Esophagus squamous epithelium (tissue), 4 donors: ENCODE measurements at regions not wholly inside any gene's neighbourhood (a gene's known extent, or its start where the extent isn't known, plus 50 kb on each side); places are given as distances from the start of the nearest gene placed in this dataset.

Experiments
- POLR2A ChIP-seq, 4 donors: fragments of 450-650 bp; IDR thresholded peaks; one replicate each; pipeline ENCODE4 v1.6.1; 2017; ENCODE audit warnings: antibody characterized with exemption in 4 of 4, mild to moderate bottlenecking in 4 of 4, moderate library complexity in 3 of 4
- TF ChIP-seq, protein P1 (sequence below), 6 experiments: fragments of 450-650 bp in 4 of 6; fragments of 200-600 bp in 2 of 6; sonication (generic) in 2 of 6; IDR thresholded peaks; one replicate each; pipeline ENCODE4 v1.5.1; 2016 to 2019; ENCODE audit warnings: antibody characterized with exemption in 6 of 6, mild to moderate bottlenecking in 4 of 6, moderate library complexity in 4 of 6

DNA sequence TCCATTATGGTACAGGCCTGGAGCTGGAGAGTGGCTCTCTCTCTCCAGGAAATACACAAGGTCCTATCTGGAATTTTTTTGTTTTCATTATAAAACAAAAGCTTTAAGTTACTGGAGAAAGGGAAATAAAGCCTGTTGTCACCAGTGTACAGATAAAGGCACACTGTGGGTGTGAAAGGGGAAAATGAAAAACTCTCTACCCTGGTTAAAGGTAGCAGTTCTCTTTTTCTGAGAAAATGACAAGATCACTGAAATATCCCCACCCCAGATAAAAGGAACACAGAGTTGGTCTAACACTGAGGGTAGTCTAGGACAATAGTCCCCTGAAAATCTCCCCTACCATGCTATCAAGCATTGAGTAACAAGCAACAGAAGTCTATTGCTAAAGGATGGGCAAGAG is 438.7 kb downstream of the MBD2 start:
- TF ChIP-seq, protein P1, sequence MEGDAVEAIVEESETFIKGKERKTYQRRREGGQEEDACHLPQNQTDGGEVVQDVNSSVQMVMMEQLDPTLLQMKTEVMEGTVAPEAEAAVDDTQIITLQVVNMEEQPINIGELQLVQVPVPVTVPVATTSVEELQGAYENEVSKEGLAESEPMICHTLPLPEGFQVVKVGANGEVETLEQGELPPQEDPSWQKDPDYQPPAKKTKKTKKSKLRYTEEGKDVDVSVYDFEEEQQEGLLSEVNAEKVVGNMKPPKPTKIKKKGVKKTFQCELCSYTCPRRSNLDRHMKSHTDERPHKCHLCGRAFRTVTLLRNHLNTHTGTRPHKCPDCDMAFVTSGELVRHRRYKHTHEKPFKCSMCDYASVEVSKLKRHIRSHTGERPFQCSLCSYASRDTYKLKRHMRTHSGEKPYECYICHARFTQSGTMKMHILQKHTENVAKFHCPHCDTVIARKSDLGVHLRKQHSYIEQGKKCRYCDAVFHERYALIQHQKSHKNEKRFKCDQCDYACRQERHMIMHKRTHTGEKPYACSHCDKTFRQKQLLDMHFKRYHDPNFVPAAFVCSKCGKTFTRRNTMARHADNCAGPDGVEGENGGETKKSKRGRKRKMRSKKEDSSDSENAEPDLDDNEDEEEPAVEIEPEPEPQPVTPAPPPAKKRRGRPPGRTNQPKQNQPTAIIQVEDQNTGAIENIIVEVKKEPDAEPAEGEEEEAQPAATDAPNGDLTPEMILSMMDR (IDR thresholded peaks at IDR 0.05), result no peak
- TF ChIP-seq POLR2A (IDR thresholded peaks at IDR 0.05), result no peak
